VCaP (cell line): ENCODE measurements at regions not wholly inside any gene's neighbourhood (a gene's known extent, or its start where the extent isn't known, plus 50 kb on each side); places are given as distances from the start of the nearest gene placed in this dataset.

ENCODE experiments used
- H3K27ac ChIP-seq: fragments of 450-650 bp; 2 replicates; pipeline ENCODE4 v1.5.1; 2017
- CTCF ChIP-seq: fragments of 450-650 bp; conservative IDR thresholded peaks from 2 replicates; pipeline ENCODE4 v1.5.1; 2017; ENCODE audit warnings: mild to moderate bottlenecking, moderate library complexity

GRCh38 chr10:47193666-47194065, 106.3 kb upstream of the GDF10 start:
- no peak for TF ChIP-seq CTCF
- no peak overlapping the region for H3K27ac ChIP-seq

GRCh38 chr10:47195274-47195885, 104.6 kb upstream of the GDF10 start:
- no peak overlapping the region for H3K27ac ChIP-seq
- TF ChIP-seq CTCF, result no peak

- no peak for TF ChIP-seq CTCF
- H3K27ac ChIP-seq, result no peak overlapping the region
Observed at GRCh38 chr10:47196691-47197090, 103.3 kb upstream of the GDF10 start.

- no peak overlapping the region for H3K27ac ChIP-seq
- no peak for TF ChIP-seq CTCF
Observed at GRCh38 chr10:47198221-47198620, 101.8 kb upstream of the GDF10 start.

- no peak overlapping the region for H3K27ac ChIP-seq
- no peak for TF ChIP-seq CTCF
Observed at GRCh38 chr10:47205192-47205591, 94.8 kb upstream of the GDF10 start.

- TF ChIP-seq CTCF, result no peak
- no peak overlapping the region for H3K27ac ChIP-seq
Observed at GRCh38 chr10:47206449-47207280, 93.3 kb upstream of the GDF10 start.

- TF ChIP-seq CTCF, result no peak
- H3K27ac ChIP-seq, result no peak overlapping the region
Observed at GRCh38 chr10:47207281-47207615, 92.7 kb upstream of the GDF10 start.
